GM15510 (cell line): ENCODE measurements at regions not wholly inside any gene's neighbourhood (a gene's known extent, or its start where the extent isn't known, plus 50 kb on each side); places are given as distances from the start of the nearest gene placed in this dataset.

ENCODE experiments used
- POLR2A ChIP-seq: IDR thresholded peaks from 3 replicates; pipeline ENCODE4 v1.6.1; 2011; ENCODE audit warnings: borderline replicate concordance; ENCODE audit not compliant: insufficient read length; ENCODE audit errors: extremely low read depth

- TF ChIP-seq POLR2A = no peak
These were observed 127.7 kb downstream of the UQCRFS1 start for GRCh38 chr19:29085206-29085605.

- TF ChIP-seq POLR2A = no peak
These were observed 128.7 kb downstream of the UQCRFS1 start for GRCh38 chr19:29084266-29084665.

GRCh38 chr19:29083863-29084262 lies 129.1 kb downstream of the UQCRFS1 start:
- TF ChIP-seq POLR2A = no peak

GRCh38 chr19:29079356-29080032 lies 133.5 kb downstream of the UQCRFS1 start:
- TF ChIP-seq POLR2A = no peak

- no peak for TF ChIP-seq POLR2A
These were observed 136.0 kb downstream of the UQCRFS1 start for GRCh38 chr19:29076963-29077362.

GRCh38 chr19:29076161-29076560 lies 136.8 kb downstream of the UQCRFS1 start:
- TF ChIP-seq POLR2A = no peak

DNA sequence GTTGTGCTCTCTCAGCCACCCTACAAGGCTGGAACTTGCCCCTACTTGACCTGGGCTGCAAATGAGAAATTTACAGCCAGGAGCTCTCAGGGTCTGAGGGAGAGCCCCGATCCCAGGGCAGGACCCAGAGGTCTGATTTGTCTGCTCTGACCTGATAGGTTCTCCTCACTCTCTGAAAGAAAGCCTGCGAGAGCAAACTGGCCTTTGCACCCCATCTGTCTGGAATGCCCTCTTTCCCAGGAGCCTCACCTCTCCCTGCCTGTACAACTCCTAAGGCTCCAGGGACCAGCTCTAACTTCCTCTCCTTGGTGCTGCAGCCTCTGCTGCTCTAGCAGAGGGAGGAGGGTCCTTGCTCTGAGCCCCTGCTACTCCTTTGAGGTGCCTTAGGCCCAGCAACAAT lies 137.8 kb downstream of the UQCRFS1 start:
- TF ChIP-seq POLR2A = no peak

DNA sequence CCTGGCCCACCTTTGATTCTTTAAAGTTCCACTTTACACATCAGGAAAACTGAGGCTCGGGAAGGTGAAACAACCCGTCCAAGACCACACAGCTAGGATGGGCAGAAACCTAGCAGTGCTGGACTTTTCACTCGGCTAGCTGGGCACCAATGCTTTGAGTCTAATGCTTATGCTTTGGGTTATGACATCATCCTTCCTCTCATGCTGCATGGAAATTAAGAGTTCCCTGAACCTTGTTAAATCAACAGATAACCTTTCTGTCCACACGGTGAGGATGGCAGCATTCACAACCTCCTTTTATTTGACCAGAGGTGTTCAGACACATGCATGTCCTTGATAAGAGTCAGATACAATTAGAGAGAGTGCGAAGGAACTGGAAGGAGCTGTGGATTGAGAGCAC lies 138.4 kb downstream of the UQCRFS1 start:
- no peak for TF ChIP-seq POLR2A

- no peak for TF ChIP-seq POLR2A
These were observed 145.1 kb downstream of the UQCRFS1 start for GRCh38 chr19:29067831-29068230.

DNA sequence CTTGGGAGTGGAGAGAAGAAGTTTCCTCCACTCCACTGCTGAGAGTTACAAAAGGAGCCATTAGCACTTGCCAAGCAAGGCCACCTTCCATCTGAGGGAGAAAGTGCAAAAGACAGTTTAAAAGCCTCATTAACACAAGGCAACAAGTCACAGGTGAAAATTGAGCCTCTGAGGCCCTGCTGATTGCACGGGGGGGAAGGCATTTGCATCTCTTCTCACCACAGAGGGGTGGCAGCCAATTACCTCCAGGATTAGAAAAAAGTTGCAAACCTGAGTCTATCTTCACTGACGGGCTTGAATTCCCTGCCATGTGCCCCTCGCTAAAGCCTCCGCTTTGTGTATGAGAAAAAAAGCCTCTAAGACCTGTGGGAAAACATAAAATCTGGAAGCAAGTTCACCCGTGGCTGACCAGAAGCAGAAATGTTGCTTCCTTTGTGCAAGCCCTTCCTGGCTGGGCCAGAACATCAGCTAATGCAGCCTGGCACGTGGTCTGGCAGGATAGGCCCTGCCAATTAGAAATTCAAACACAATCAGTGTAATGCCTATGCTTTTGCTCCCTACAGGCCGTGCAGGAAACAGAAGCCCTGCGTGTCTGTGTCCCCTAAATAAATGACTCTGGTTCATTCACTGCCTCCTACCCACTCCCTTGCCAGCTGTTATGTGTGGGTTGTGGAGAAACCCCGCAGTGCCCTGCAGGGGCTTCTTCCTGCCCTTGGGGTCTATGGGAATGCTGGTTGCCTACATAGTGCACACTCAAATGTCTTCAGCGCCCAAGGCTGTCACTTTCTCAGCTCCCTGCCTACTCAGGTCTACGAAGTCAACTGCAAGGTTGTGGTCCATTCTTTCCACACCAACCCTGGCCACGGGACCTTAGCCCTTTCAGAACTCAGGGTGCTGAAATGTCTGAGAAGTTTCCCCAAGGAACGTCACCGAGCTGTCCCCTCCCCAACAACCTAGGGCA lies 150.2 kb downstream of the UQCRFS1 start:
- no peak for TF ChIP-seq POLR2A

- no peak for TF ChIP-seq POLR2A
These were observed 152.1 kb downstream of the UQCRFS1 start for GRCh38 chr19:29060813-29061364.

- no peak for TF ChIP-seq POLR2A
These were observed 156.4 kb downstream of the UQCRFS1 start for GRCh38 chr19:29056535-29056934.

DNA sequence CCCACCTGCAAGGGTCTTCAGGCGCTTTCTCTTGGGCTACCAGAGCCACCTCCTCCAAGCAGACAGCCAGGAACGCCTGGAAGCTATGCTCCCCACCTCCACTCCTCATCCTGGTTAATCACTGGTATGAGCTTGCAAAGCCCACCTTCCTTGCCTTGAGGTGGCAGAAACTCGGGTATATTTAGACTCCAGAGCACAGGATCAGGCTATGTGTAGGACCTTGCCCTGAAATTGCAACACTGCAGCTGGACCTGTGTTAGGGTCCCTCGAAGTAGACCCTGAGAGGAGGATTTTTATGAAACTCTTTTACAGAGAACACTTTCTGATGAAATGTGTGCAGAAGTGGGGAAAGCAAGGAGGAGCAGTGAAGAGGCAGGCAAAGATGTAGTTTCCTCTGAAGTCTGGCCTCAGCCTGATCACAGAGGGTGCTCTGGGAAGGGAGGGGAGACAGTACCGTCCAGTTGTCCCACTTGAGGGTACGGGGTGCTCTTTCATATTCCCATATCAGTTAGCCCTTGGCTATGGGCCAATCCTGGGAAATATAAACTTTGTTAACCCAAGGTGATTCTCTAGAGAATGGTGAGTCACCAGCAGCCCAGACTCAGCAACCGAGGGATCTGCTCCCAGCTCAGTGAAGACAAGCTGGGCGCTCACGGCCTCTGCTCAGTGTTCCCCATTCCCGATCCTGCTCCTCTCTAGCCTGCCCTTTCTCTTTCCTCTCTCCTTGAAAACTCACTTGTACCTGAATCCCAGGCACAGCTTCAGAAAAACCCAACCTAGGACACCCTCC lies 157.9 kb downstream of the UQCRFS1 start:
- TF ChIP-seq POLR2A = no peak

- no peak for TF ChIP-seq POLR2A
These were observed 164.1 kb downstream of the UQCRFS1 start for GRCh38 chr19:29048873-29049272.
